Endothelial cell of umbilical vein (primary cell): ENCODE measurements at regions not wholly inside any gene's neighbourhood (a gene's known extent, or its start where the extent isn't known, plus 50 kb on each side); places are given as distances from the start of the nearest gene placed in this dataset.

ENCODE experiments used
- BruUV-seq: library from RNA; stranded (reverse); fragments of 400-500 nt; replicated peaks from 2 replicates; lab custom pipeline; 2021; lab: Mats Ljungman, UMichigan
- CTCF ChIA-PET: fragments of 300-600, 350-600 bp; sonication (Branson Sonifier 250); formaldehyde crosslinking; loops from one replicate; lab custom pipeline; 2021; ENCODE audit warnings: antibody characterized with exemption, inconsistent platforms; lab: Charles Lee
- POLR2A ChIA-PET: fragments of 300-600, 350-600 bp; sonication (Branson Sonifier 250); formaldehyde crosslinking; loops from one replicate; lab custom pipeline; 2021; ENCODE audit warnings: antibody characterized with exemption, inconsistent platforms; lab: Charles Lee
- DNase-seq: peaks from one replicate; pipeline ENCODE4 v3.0.0-alpha.2; 2011; ENCODE audit warnings: low read depth, low spot score
- FAIRE-seq: peaks from 2 replicates; lab custom pipeline; 2011; peaks lifted over from hg19 to GRCh38; lab: Jason Lieb, UNC
- H2AFZ ChIP-seq: 2 replicates; pipeline ENCODE4 v1.6.0; 2012; ENCODE audit warnings: low read depth, low read length, control low read depth, inconsistent platforms
- H3K27ac ChIP-seq: 2 replicates; pipeline ENCODE4 v1.5.1; 2011; ENCODE audit warnings: low read depth, mild to moderate bottlenecking, control low read depth, low read length, moderate library complexity; ENCODE audit not compliant: insufficient read depth
- H3K27me3 ChIP-seq, 2 experiments: 2 replicates each; pipeline versions ENCODE4 v1.6.0 to v1.6.1; 2011; ENCODE audit warnings: low read length in 2 of 2, mixed read lengths in 1 of 2; ENCODE audit not compliant: control insufficient read depth in 2 of 2, insufficient read depth in 2 of 2
- H3K36me3 ChIP-seq, 2 experiments: 2 replicates in 1 of 2; 3 replicates in 1 of 2; pipeline ENCODE4 v1.5.1; 2011; ENCODE audit warnings: low read length in 2 of 2, mild to moderate bottlenecking in 1 of 2, moderate library complexity in 1 of 2; ENCODE audit not compliant: control insufficient read depth in 2 of 2, insufficient read depth in 2 of 2; ENCODE audit errors: extremely low read depth in 1 of 2
- H3K4me1 ChIP-seq: 3 replicates; pipeline ENCODE4 v1.5.1; 2011; ENCODE audit warnings: mild to moderate bottlenecking, low read length; ENCODE audit not compliant: control insufficient read depth, insufficient read depth; ENCODE audit errors: extremely low read depth
- H3K4me2 ChIP-seq: 2 replicates; pipeline ENCODE4 v1.6.1; 2011; ENCODE audit warnings: low read length, control low read depth, mixed read lengths; ENCODE audit not compliant: insufficient read depth
- H3K4me3 ChIP-seq, 3 experiments: fragments of 200-600 bp in 1 of 3; sonication (generic), shearing (Covaris generic) in 1 of 3; replicated peaks in 1 of 3; 2 replicates each; pipeline ENCODE4 v1.5.1; 2011 to 2016; ENCODE audit warnings: control low read depth in 3 of 3, low read length in 3 of 3, mild to moderate bottlenecking in 2 of 3, inconsistent platforms in 1 of 3, low read depth in 1 of 3, moderate library complexity in 1 of 3; ENCODE audit not compliant: insufficient read depth in 1 of 3
- H3K79me2 ChIP-seq: 2 replicates; pipeline ENCODE4 v1.6.0; 2012; ENCODE audit warnings: low read length, inconsistent platforms; ENCODE audit not compliant: control insufficient read depth, insufficient read depth
- H3K9ac ChIP-seq: replicated peaks from 2 replicates; pipeline ENCODE3; 2011; ENCODE audit warnings: low read length, control low read depth; ENCODE audit not compliant: insufficient read depth; ENCODE audit errors: extremely low read depth
- H3K9me1 ChIP-seq: replicated peaks from 3 replicates; pipeline ENCODE4 v1.6.0; 2011; ENCODE audit warnings: mild to moderate bottlenecking, low read length; ENCODE audit not compliant: control insufficient read depth, insufficient read depth; ENCODE audit errors: extremely low read depth
- H3K9me3 ChIP-seq: replicated peaks from 2 replicates; pipeline ENCODE4 v1.5.1; 2012; ENCODE audit warnings: low read length, inconsistent platforms; ENCODE audit not compliant: control insufficient read depth, insufficient read depth
- H4K20me1 ChIP-seq: replicated peaks from 2 replicates; pipeline ENCODE3; 2011; ENCODE audit warnings: mild to moderate bottlenecking, low read length; ENCODE audit not compliant: control insufficient read depth, insufficient read depth; ENCODE audit errors: extremely low read depth
- EZH2 ChIP-seq: IDR thresholded peaks from 2 replicates; pipeline ENCODE4 v1.6.1; 2012; ENCODE audit warnings: borderline replicate concordance, low read depth, mild to moderate bottlenecking, moderate library complexity, low read length, inconsistent platforms; ENCODE audit not compliant: severe bottlenecking
- GATA2 ChIP-seq: IDR thresholded peaks from 2 replicates; pipeline ENCODE4 v1.7.0; 2011; ENCODE audit warnings: low read depth, mild to moderate bottlenecking, moderate library complexity, mixed read lengths, low read length; ENCODE audit not compliant: insufficient read length, insufficient read depth
- JUN ChIP-seq: IDR thresholded peaks from 2 replicates; pipeline ENCODE4 v1.6.1; 2011; ENCODE audit warnings: borderline replicate concordance, low read depth; ENCODE audit not compliant: insufficient read length, insufficient read depth
- MYC ChIP-seq: IDR thresholded peaks from one replicate; pipeline ENCODE4 v1.6.1; 2011; ENCODE audit warnings: mild to moderate bottlenecking, low read depth, low read length
- POLR2A ChIP-seq: IDR thresholded peaks from 2 replicates; pipeline ENCODE4 v1.6.1; 2012; ENCODE audit warnings: low read depth, mild to moderate bottlenecking, control low read depth, low read length
- POLR2AphosphoS5 ChIP-seq: IDR thresholded peaks from 2 replicates; pipeline ENCODE4 v1.6.1; 2012; ENCODE audit warnings: low read depth, mild to moderate bottlenecking, control low read depth, low read length, moderate library complexity; ENCODE audit not compliant: insufficient read depth
- dilution Hi-C: fragments of 300-500 bp; cut with MboI; formaldehyde crosslinking; loops from one replicate; pipeline ENCODE4 v1.15.0; 2019; ENCODE audit warnings: low sequenced_read_pairs; ENCODE audit not compliant: extremely low pct_ligation_motif_present
- intact Hi-C: fragments of 100-400 bp; cut with micrococcal nuclease; formaldehyde crosslinking; loops from one replicate; pipeline ENCODE4 v1.10.0; 2022
- TF ChIP-seq, protein P1 (sequence below), 2 donors: IDR thresholded peaks; 1 replicate in 1 of 2; 2 replicates in 1 of 2; pipeline ENCODE4 v1.5.1; 2011; ENCODE audit warnings: low read length in 2 of 2, mild to moderate bottlenecking in 2 of 2, moderate library complexity in 2 of 2, control low read depth in 1 of 2, inconsistent platforms in 1 of 2, low read depth in 1 of 2; ENCODE audit not compliant: insufficient read depth in 1 of 2; ENCODE audit errors: extremely low read depth in 1 of 2
- TF ChIP-seq, protein P2 (sequence below): IDR thresholded peaks from 2 replicates; pipeline ENCODE4 v1.6.1; 2011; ENCODE audit not compliant: insufficient read depth, insufficient read length

DNA sequence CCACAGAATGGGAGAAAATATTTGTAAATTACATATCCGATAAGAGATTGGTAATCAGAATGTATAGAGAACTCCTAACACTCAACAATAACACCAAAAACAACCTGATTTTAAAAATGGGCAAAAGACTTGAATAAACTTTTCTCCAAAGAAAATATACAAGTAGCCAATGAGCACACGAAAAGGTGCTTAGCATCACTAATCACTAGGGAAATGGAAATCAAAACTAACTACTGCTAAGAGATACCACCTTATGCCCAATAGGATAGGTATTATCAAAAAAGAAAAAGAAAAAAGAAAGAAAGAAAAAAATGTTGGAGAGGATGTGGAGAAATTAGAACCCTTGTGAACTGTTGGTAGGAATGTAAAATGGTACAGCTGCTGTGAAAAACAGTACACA lies 212.1 kb downstream of the TLR4 start:
- no peaks in the 10 kb centered on the region for H3K79me2 ChIP-seq
- DNase-seq (no peak), FAIRE-seq (no peak)
- CTCF ChIA-PET = no interaction called here
- H3K27ac ChIP-seq = no peak overlapping the region
- intact Hi-C loops = no loop called here
- no peaks in the 10 kb centered on the region for H3K27me3 ChIP-seq
- no peak overlapping the region for H2AFZ ChIP-seq
- no peaks in the 10 kb centered on the region for H4K20me1 ChIP-seq
- POLR2A ChIA-PET = no interaction called here
- dilution Hi-C loops = no loop called here
- no peaks in the 10 kb centered on the region for H3K9me1 ChIP-seq
- no peak overlapping the region for H3K4me2 ChIP-seq
- H3K4me3 ChIP-seq = no peak overlapping the region
- H3K9me3 ChIP-seq = no peaks in the 10 kb centered on the region
- H3K9ac ChIP-seq = no peak overlapping the region
- no peaks in the 10 kb centered on the region for H3K36me3 ChIP-seq
- no TSS peak for BruUV-seq
- no peak for TF ChIP-seq GATA2
- TF ChIP-seq, protein P1, sequence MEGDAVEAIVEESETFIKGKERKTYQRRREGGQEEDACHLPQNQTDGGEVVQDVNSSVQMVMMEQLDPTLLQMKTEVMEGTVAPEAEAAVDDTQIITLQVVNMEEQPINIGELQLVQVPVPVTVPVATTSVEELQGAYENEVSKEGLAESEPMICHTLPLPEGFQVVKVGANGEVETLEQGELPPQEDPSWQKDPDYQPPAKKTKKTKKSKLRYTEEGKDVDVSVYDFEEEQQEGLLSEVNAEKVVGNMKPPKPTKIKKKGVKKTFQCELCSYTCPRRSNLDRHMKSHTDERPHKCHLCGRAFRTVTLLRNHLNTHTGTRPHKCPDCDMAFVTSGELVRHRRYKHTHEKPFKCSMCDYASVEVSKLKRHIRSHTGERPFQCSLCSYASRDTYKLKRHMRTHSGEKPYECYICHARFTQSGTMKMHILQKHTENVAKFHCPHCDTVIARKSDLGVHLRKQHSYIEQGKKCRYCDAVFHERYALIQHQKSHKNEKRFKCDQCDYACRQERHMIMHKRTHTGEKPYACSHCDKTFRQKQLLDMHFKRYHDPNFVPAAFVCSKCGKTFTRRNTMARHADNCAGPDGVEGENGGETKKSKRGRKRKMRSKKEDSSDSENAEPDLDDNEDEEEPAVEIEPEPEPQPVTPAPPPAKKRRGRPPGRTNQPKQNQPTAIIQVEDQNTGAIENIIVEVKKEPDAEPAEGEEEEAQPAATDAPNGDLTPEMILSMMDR (IDR thresholded peaks at IDR 0.05; ENCODE audit: extremely low read depth in 1 of 2, insufficient read depth in 1 of 2, low read depth in 1 of 2, low read length in 2 of 2) = no peak
- TF ChIP-seq, protein P2, sequence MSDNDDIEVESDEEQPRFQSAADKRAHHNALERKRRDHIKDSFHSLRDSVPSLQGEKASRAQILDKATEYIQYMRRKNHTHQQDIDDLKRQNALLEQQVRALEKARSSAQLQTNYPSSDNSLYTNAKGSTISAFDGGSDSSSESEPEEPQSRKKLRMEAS = no peak
- TF ChIP-seq POLR2A = no peak
- TF ChIP-seq EZH2 = no peak
- TF ChIP-seq JUN = no peak
- no peak for TF ChIP-seq POLR2AphosphoS5
- TF ChIP-seq MYC = no peak
- H3K4me1 ChIP-seq = no peaks in the 10 kb centered on the region
